ENCODE measurements at regions not wholly inside any gene's neighbourhood (a gene's known extent, or its start where the extent isn't known, plus 50 kb on each side); places are given as distances from the start of the nearest gene placed in this dataset.

GRCh38 chr10:78727251-78727650 lies 341.5 kb upstream of the ZMIZ1 start:
- TF ChIP-seq TAF1 (IDR thresholded peaks at IDR 0.05; ENCODE audit: low read depth), result no peak
- no peak for TF ChIP-seq EP300 (IDR thresholded peaks at IDR 0.05; ENCODE audit: borderline replicate concordance)
- no peak for TF ChIP-seq EGR1 (IDR thresholded peaks at IDR 0.05)
- no peak for TF ChIP-seq USF1 (IDR thresholded peaks at IDR 0.05)
- no peak for TF ChIP-seq CEBPB (IDR thresholded peaks at IDR 0.05)
- no peak for TF ChIP-seq CREB1 (IDR thresholded peaks at IDR 0.05; ENCODE audit: low read depth)
- TF ChIP-seq FOXM1 (IDR thresholded peaks at IDR 0.05; ENCODE audit: borderline replicate concordance, low read depth), result no peak

Measured in Ishikawa (cell line).